HG03095 (cell line): ENCODE measurements at regions not wholly inside any gene's neighbourhood (a gene's known extent, or its start where the extent isn't known, plus 50 kb on each side); places are given as distances from the start of the nearest gene placed in this dataset.
"Not testable (repeated sequence)": the region's sequence is repeated elsewhere in the genome, so short reads cannot be mapped to it uniquely, and the experiment has no call there.

Source experiments
- ATAC-seq: cut with Tn5 transposase; IDR thresholded peaks from one replicate; pipeline ENCODE4 v1.9.1; 2021; ENCODE audit warnings: moderate library complexity; ENCODE audit not compliant: unreplicated experiment

DNA sequence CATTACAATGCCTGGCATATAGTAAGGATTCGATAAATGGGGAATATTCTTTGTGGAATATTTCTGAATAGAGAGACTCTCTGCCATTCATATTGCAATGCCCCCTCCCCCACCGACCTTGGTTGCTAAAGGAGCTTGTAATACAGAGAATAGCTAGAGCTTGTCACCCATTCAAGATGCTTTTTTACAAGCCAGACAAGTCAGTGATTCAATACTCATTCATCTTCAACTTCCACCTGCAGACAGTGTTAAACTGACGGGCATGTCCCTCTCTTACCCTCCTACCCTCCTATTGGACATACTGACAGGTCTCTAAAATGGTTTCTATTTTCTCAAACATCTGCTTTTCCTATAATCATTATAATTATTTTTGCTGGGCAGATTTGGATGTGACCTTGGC lies 257.4 kb downstream of the KCNJ2 start:
- no peak for ATAC-seq

DNA sequence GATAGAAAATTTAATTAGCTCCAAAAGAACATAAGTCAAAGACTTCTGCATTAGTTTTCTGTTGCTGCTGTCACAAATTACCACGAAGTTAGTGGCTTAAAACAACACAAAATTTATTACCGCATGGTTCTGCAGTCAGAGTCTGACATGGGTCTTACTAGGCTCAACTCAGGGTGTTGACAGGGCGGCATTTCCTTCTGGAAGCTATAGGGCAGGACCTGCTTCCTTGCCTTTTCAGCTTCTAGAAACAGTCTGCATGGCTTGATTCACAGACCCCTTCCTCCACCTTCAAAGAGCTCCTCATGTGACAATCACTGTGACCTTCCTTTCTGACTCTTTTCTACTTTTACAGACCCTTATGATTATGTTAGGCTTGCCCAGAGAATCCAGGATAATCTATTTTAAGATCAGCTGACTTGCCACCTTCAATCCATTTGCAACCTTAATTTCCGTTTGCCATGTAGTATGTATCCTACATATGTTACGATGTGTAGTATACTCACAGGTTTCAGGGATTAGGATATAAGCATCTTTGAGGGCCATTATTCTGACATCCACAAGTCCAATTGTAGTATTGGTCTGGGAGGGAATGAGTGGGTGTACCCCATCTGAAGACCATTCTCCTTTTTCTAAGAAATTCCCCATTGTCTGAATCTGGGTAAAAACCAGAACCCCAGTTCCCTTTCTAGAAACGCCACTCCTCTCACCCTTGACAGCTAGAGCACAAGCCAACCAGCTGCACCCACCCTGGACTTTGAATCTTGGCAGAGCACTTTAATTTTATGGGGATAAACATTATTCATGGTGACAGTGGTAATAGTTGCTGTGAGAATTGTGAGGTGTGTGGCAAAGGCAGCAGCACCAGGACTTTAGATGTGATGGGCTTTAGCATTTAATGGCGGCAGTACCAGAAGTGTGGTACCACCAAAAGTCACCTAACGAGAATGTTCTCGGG lies 265.5 kb downstream of the KCNJ2 start:
- ATAC-seq, result no peak

DNA sequence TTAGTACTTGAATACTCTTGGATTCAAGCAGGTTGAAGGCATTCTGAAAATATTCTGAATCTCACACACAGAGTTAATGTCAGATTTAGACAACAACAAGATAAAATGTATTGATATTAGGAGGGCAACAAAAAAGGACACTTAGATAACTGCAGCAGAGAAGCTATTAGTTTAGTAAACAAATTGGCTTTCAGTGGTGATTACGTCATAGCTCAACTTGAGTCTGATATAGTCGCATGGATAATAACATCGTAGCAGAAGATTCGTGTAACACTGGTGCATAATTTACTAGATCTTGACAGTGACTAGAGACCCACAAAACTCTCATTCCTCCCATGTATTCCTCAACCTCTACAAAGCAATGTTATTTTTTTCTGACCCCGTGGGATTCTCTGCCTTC lies 268.3 kb downstream of the KCNJ2 start:
- no peak for ATAC-seq

DNA sequence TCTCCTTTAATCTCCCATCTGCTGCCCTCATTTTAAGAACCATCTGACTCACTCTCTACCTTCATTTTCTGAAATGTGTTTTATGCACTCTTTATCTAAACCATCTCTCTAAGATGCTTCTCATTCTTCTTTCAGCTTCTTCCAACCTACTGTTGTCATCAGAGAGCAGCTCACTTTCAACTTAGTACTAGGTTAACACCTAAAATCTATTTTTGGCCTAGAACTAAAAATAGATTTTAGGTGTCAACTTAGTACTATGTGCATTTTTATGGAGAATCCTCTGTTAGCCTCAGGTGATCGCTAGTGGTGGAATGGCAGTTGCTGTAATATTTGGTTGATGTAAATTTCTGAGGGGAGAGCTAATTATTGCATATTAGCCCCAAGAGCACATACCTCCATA lies 277.1 kb downstream of the KCNJ2 start:
- ATAC-seq, result no peak

- no peak for ATAC-seq
These were observed 278.3 kb downstream of the KCNJ2 start for GRCh38 chr17:70447588-70447987.

DNA sequence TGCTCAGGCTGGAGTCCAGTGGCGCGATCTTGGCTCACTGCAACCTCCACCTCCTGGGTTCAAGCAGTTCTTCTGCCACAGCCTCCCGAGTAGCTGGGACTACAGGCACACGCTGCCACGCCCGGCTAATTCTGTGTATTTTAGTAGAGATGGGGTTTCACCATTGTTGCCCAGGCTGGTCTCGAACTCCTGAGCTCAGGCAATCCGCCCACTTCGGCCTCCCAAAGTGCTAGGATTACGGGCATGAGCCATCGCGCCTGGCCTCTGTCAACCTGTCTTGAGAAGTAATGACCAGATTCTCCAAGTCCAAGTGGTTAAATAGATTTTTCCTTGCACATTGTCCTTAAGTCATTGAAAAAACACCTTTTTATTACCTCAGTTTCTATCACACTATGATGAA lies 283.7 kb downstream of the KCNJ2 start:
- ATAC-seq, result not testable (repeated sequence)

- no peak for ATAC-seq
These were observed 285.0 kb downstream of the KCNJ2 start for GRCh38 chr17:70454377-70454776.

DNA sequence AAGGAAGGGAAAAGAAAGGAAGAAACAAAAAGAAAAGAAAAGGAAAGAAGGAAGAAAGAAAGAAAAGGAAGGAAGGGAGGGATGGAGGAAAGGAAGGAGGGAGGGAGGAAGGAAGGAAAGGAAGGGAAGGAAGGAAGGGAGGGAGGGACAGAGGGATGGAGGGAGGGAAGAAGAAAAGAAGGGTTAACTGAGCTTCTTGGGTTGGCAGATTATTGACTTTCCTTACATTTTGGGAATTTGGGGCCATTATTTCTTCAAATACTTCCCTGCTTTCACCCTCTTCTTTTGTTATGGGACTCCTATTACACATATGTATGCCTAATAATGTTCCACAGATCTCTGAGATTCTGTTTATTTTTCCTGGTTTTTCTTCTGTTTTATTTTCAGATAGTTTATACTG lies 285.6 kb downstream of the KCNJ2 start:
- no peak for ATAC-seq

- no peak for ATAC-seq
These were observed 295.7 kb downstream of the KCNJ2 start for GRCh38 chr17:70464995-70465394.

DNA sequence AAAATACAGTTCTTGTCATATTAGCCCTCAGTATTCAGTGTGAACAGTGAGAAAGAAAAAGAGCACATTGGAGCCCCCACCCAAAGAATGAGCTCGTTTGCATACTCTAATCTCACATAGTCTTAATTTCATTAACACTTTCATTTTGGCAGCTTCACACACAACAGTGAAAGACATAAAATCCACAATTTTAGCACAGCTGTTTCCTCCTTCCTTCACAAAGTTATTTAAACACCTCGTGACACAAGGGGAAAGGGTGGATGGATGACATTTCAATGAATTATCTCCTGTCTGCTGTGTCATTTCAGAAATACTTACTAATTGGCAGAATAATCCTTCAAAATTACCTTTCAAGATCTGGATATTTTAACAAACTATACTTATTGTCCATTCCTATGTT lies 299.3 kb downstream of the KCNJ2 start:
- ATAC-seq, result no peak

- no peak for ATAC-seq
These were observed 303.7 kb downstream of the KCNJ2 start for GRCh38 chr17:70473049-70473448.

GRCh38 chr17:70476368-70476767 lies 307.0 kb downstream of the KCNJ2 start:
- ATAC-seq, result no peak

- ATAC-seq, result no peak
These were observed 309.6 kb downstream of the KCNJ2 start for GRCh38 chr17:70478902-70479301.

DNA sequence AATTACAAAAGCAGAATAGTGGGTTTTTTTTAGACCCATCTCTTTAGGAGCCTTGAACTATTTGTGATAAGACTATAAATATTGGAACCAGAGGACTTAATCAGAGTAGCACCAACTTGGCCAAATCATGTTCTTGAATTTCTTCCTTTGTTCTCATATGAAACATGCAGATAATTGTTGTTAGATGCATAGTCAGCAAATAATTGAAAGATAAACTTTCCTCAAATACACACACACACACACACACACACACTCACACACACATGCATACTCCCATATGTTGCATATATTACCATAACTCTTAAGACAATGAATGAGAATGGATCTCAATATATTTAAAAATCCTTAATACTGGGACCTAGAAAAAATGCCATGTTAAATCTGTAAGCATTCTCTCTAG lies 310.4 kb downstream of the KCNJ2 start:
- no peak for ATAC-seq

- no peak for ATAC-seq
These were observed 314.3 kb downstream of the KCNJ2 start for GRCh38 chr17:70483624-70484023.

GRCh38 chr17:70484050-70484449 lies 314.7 kb downstream of the KCNJ2 start:
- ATAC-seq, result no peak

DNA sequence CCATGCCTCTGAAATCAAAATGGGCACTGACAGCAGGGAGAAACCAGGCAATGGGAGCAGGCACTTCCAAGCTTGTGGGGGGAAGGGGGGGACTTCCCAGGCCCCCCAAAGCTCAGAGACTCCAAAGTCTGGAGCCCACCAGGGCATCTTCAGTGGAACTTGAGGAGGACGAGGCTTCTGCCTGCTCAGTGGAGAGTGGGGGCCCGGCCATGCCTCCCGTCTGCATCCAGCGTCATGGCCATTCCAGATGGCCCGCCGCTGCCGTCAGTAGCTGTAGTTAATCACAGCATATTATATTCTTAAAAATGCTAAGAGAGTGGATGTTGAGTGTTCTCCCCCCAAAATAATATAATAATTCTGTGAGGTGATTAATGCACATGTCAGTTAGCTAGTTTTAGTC lies 315.2 kb downstream of the KCNJ2 start:
- no peak for ATAC-seq

- ATAC-seq, result no peak
These were observed 323.0 kb downstream of the KCNJ2 start for GRCh38 chr17:70492368-70492767.

GRCh38 chr17:70493277-70493874 lies 324.0 kb downstream of the KCNJ2 start:
- no peak for ATAC-seq

DNA sequence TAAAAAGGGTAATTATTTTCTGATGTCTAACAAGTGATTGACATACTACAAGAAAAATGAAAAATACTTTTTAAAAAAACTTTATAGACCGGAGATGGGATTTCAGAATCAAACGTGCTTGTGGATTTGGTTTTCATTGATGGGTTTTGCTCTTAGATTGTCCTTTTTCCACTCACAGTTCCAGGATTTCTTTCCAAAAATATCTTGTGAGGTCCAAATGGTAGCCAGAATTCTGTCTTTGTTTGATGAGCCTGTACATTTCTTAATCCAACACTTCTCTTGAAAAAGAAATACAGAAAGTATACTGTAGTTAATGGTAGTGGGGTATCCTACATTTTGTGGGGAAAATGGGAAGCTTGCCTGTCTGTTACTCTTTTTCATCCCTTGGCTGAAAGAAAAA lies 329.3 kb downstream of the KCNJ2 start:
- ATAC-seq, result no peak

GRCh38 chr17:70499067-70499786 lies 329.9 kb downstream of the KCNJ2 start:
- ATAC-seq, result no peak

DNA sequence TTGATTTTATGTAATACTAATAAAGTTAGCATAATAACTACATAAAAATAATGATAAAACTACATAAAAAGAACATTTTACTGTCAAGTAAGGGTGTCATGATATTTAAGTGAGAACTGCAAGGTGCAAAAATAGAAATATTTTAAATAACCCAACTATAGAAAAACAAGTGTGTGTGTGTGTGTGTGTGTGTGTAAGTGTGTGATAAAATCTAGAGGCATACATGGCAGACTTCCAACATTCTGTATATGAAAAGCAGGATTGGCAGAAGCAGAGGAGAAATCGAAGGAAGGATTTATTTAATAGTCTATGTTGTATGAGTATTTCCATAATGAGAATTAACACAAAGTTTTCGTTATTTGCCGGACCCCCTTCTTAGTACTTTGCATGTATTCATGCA lies 334.1 kb downstream of the KCNJ2 start:
- no peak for ATAC-seq
